HEK293 (cell line): ENCODE measurements at regions not wholly inside any gene's neighbourhood (a gene's known extent, or its start where the extent isn't known, plus 50 kb on each side); places are given as distances from the start of the nearest gene placed in this dataset.

Source experiments
- CTCF ChIP-seq: fragments of 450-650 bp; formaldehyde crosslinking; IDR thresholded peaks from 2 replicates; pipeline ENCODE4 v1.5.1; 2016; ENCODE audit warnings: missing biosample characterization, missing genetic modification characterization
- HOXD13 ChIP-seq: sonication (generic); formaldehyde crosslinking; IDR thresholded peaks from 2 replicates; pipeline ENCODE4 v1.8.0; 2022; ENCODE audit warnings: missing genetic modification reagents, borderline replicate concordance
- INSM2 ChIP-seq: fragments of 450-650 bp; formaldehyde crosslinking; IDR thresholded peaks from 2 replicates; pipeline ENCODE4 v1.5.1; 2016; ENCODE audit warnings: missing biosample characterization, missing genetic modification characterization
- ZFP3 ChIP-seq: fragments of 450-650 bp; formaldehyde crosslinking; IDR thresholded peaks from 2 replicates; pipeline ENCODE4 v1.5.1; 2016; ENCODE audit warnings: low read depth, missing biosample characterization, missing genetic modification characterization
- ZNF394 ChIP-seq: fragments of 450-650 bp; formaldehyde crosslinking; IDR thresholded peaks from 2 replicates; pipeline ENCODE4 v1.5.1; 2016; ENCODE audit warnings: missing biosample characterization, missing genetic modification characterization, mild to moderate bottlenecking, moderate library complexity, borderline replicate concordance

GRCh38 chr6:140284871-140285270 is 910.4 kb upstream of the CITED2 start:
- no peak for TF ChIP-seq ZNF394 (tag by site-specific recombination)
- no peak for TF ChIP-seq CTCF (tag by site-specific recombination)
- TF ChIP-seq HOXD13 (CRISPR knock-in tag): no peak
- TF ChIP-seq ZFP3 (tag by site-specific recombination): no peak
- no peak for TF ChIP-seq INSM2 (tag by site-specific recombination)
